PFSK-1 (cell line): ENCODE measurements at regions not wholly inside any gene's neighbourhood (a gene's known extent, or its start where the extent isn't known, plus 50 kb on each side); places are given as distances from the start of the nearest gene placed in this dataset.

ENCODE experiments used
- POLR2AphosphoS5 ChIP-seq: IDR thresholded peaks from 2 replicates; pipeline ENCODE4 v1.6.1; 2012; ENCODE audit warnings: low read depth, mild to moderate bottlenecking, control low read depth, low read length, moderate library complexity
- REST ChIP-seq, 2 experiments: IDR thresholded peaks; 2 replicates each; pipeline versions ENCODE4 v1.6.1 to v1.8.0; 2011 to 2012; ENCODE audit warnings: low read depth in 2 of 2, low read length in 2 of 2, control low read depth in 1 of 2, inconsistent platforms in 1 of 2, mild to moderate bottlenecking in 1 of 2, moderate library complexity in 1 of 2; ENCODE audit not compliant: insufficient read depth in 1 of 2

- TF ChIP-seq POLR2AphosphoS5 (no peak), REST (IDR thresholded peaks at IDR 0.05; ENCODE audit: insufficient read depth in 1 of 2, low read depth in 2 of 2, low read length in 2 of 2) (no peak)
Measured at GRCh38 chr10:93142534-93142933, 68.8 kb downstream of the CYP26A1 start.
